Spleen (tissue), 11 donors: ENCODE measurements at regions not wholly inside any gene's neighbourhood (a gene's known extent, or its start where the extent isn't known, plus 50 kb on each side); places are given as distances from the start of the nearest gene placed in this dataset.

Experiments
- DNase-seq: peaks from one replicate; pipeline ENCODE4 v3.0.0-alpha.2; 2020
- H3K27ac ChIP-seq, 8 donors: fragments of 200-600 bp; sonication (generic) in 7 of 8; 1 replicate in 4 of 8; 2 replicates in 4 of 8; pipeline versions ENCODE4 v1.5.0 to v1.8.0; 2016 to 2021; ENCODE audit warnings: inconsistent platforms in 4 of 8, mild to moderate bottlenecking in 4 of 8, moderate library complexity in 1 of 8
- H3K27me3 ChIP-seq, 7 donors: fragments of 200-600 bp; sonication (generic) in 6 of 7; replicated peaks in 1 of 7; 1 replicate in 4 of 7; 2 replicates in 3 of 7; pipeline versions ENCODE4 v1.5.0 to v1.8.0; 2016 to 2021; ENCODE audit warnings: inconsistent platforms in 3 of 7, mild to moderate bottlenecking in 1 of 7
- H3K36me3 ChIP-seq, 6 donors: fragments of 200-600 bp; sonication (generic) in 5 of 6; 1 replicate in 4 of 6; 2 replicates in 2 of 6; pipeline versions ENCODE4 v1.5.0 to v1.8.0; 2016 to 2021; ENCODE audit warnings: inconsistent platforms in 2 of 6
- H3K4me1 ChIP-seq, 6 donors: fragments of 200-600 bp; sonication (generic) in 5 of 6; 1 replicate in 3 of 6; 2 replicates in 3 of 6; pipeline versions ENCODE4 v1.5.0 to v1.8.0; 2016 to 2021; ENCODE audit warnings: inconsistent platforms in 3 of 6
- H3K4me3 ChIP-seq, 8 donors: fragments of 200-600 bp; sonication (generic) in 7 of 8; 1 replicate in 4 of 8; 2 replicates in 4 of 8; pipeline versions ENCODE4 v1.5.0 to v1.8.0; 2016 to 2021; ENCODE audit warnings: inconsistent platforms in 4 of 8, mild to moderate bottlenecking in 4 of 8, moderate library complexity in 2 of 8
- H3K9me3 ChIP-seq, 8 donors: fragments of 200-600 bp; sonication (generic) in 7 of 8; 1 replicate in 4 of 8; 2 replicates in 4 of 8; pipeline versions ENCODE4 v1.5.0 to v1.8.0; 2016 to 2021; ENCODE audit warnings: inconsistent platforms in 4 of 8
- POLR2A ChIP-seq, 3 donors: fragments of 450-650 bp; IDR thresholded peaks; one replicate each; pipeline ENCODE4 v1.5.1; 2017; ENCODE audit warnings: antibody characterized with exemption in 3 of 3, mild to moderate bottlenecking in 1 of 3
- POLR2AphosphoS5 ChIP-seq, 3 donors: sonication (generic); formaldehyde crosslinking; IDR thresholded peaks; one replicate each; pipeline ENCODE4 v1.5.1; 2017; ENCODE audit warnings: antibody characterized with exemption in 3 of 3
- WGBS, 5 donors: extraction: QIAGEN DNeasy Blood & Tissue Kit in 3 of 5; methylation state at CpG; one replicate each; pipeline versions ENCODE4 v1.1.5 to v1.1.7; 2013 to 2018; 5-methylcytosine and 5-hydroxymethylcytosine counted together
- intact Hi-C: fragments of 100-400 bp; cut with DNase I; formaldehyde crosslinking; loops from one replicate; pipeline ENCODE4 v1.15.0; 2023; ENCODE audit warnings: low total_unique reads
- TF ChIP-seq, protein P1 (sequence below), 11 experiments: fragments of 200-600 bp in 7 of 11; fragments of 450-650 bp in 4 of 11; sonication (generic) in 4 of 11; IDR thresholded peaks in 8 of 11; conservative IDR thresholded peaks in 3 of 11; 1 replicate in 7 of 11; 2 replicates in 4 of 11; pipeline versions ENCODE4 v1.4.0 to v1.8.0; 2016 to 2021; ENCODE audit warnings: antibody characterized with exemption in 11 of 11, inconsistent platforms in 4 of 11, mild to moderate bottlenecking in 1 of 11
- donor health status: healthy with polysubstance abuse.
- donor health status: DM: no; HTN: no; CAD: no; lungs with moderate emphysema.
- donor health status: DM: no; HTN: no; CAD: no.
- donor health status: Bipolar disorder and iron deficiency.
- donor health status: healthy.
- donor health status: DM: no; HTN: no; CAD: no.
- donor health status: DM: yes; HTN: yes; CAD: no.

DNA sequence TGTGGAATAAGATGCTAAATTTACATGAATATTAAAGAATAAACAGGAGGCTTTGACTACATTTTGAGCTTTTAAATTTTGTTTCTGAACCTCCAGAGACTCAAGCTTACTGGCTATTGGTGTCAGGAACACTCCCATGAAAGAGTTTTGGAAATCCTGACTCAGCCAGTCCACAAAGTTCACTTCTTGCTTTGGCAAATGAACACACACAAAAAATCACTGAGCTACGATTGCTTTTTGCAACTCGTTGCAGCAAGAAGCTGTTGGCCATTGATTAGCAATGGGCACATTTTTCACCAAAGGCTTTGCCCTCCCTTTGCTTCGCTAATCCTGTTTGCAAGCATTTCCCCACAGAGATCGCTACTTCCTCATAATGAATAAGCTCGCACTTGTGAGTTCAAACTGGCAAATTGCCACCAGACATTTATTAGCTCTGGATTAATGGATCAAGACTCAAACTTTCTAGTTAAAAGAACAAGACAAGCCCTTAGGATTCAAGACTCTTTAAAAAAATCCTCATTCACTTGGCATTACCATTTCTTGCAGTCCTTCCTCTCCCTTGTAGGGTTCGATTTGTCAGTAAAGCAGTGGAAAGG, 343.2 kb upstream of the ONECUT1 start:
- no peak for TF ChIP-seq POLR2A (IDR thresholded peaks at IDR 0.05)
- TF ChIP-seq POLR2AphosphoS5 (IDR thresholded peaks at IDR 0.05) = no peak
- TF ChIP-seq, protein P1, sequence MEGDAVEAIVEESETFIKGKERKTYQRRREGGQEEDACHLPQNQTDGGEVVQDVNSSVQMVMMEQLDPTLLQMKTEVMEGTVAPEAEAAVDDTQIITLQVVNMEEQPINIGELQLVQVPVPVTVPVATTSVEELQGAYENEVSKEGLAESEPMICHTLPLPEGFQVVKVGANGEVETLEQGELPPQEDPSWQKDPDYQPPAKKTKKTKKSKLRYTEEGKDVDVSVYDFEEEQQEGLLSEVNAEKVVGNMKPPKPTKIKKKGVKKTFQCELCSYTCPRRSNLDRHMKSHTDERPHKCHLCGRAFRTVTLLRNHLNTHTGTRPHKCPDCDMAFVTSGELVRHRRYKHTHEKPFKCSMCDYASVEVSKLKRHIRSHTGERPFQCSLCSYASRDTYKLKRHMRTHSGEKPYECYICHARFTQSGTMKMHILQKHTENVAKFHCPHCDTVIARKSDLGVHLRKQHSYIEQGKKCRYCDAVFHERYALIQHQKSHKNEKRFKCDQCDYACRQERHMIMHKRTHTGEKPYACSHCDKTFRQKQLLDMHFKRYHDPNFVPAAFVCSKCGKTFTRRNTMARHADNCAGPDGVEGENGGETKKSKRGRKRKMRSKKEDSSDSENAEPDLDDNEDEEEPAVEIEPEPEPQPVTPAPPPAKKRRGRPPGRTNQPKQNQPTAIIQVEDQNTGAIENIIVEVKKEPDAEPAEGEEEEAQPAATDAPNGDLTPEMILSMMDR (IDR thresholded peaks at IDR 0.05 in 8 of 11, conservative IDR thresholded peaks at IDR 0.05 in 3 of 11) = no peak
- Histone ChIP-seq H3K27ac (no peak overlapping the region), H3K36me3 (no peaks in the 10 kb centered on the region), H3K27me3 (no peaks in the 10 kb centered on the region), H3K9me3 (peaks cover 0 to 4% (median 0%) of the 10 kb centered on the region in 8 donors), H3K4me1 (no peaks in the 10 kb centered on the region), H3K4me3 (no peak overlapping the region)
- intact Hi-C loops = no loop called here
- 40 to 64% (median 48%) methylated on average over 6 of the region's 6 CpGs for WGBS, 5 donors
- no peak for DNase-seq

DNA sequence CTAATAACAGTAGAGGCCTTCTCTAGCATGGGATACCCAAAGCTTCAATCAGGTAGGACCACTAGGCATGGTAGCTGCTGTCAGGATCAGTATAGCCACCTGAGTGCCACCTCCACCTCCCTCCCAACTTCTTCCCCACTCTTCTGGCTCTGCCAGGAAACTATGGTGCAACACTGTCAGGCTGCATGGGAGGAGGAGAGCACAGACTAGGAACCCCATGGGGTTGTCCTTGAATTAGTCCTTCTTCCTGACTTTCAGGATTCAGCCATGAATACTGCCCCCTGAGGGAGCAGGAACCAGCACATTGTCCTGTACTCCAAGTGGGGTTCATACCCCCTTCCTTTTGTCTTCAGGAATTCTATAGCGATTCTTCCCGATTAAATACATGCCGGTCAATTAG, 340.8 kb upstream of the ONECUT1 start:
- Histone ChIP-seq H3K27me3 (no peaks in the 10 kb centered on the region), H3K9me3 (peaks cover 0 to 4% (median 0%) of the 10 kb centered on the region in 8 donors), H3K4me3 (no peak overlapping the region), H3K27ac (no peak overlapping the region), H3K4me1 (no peaks in the 10 kb centered on the region), H3K36me3 (no peaks in the 10 kb centered on the region)
- WGBS, 5 donors = 94 to 98% (median 95%) methylated on average over 3 of the region's 3 CpGs
- no peak for DNase-seq
- TF ChIP-seq POLR2A (IDR thresholded peaks at IDR 0.05) = no peak
- TF ChIP-seq, protein P1 (IDR thresholded peaks at IDR 0.05 in 8 of 11, conservative IDR thresholded peaks at IDR 0.05 in 3 of 11) = no peak
- no peak for TF ChIP-seq POLR2AphosphoS5 (IDR thresholded peaks at IDR 0.05)
- intact Hi-C loops = no loop called here

DNA sequence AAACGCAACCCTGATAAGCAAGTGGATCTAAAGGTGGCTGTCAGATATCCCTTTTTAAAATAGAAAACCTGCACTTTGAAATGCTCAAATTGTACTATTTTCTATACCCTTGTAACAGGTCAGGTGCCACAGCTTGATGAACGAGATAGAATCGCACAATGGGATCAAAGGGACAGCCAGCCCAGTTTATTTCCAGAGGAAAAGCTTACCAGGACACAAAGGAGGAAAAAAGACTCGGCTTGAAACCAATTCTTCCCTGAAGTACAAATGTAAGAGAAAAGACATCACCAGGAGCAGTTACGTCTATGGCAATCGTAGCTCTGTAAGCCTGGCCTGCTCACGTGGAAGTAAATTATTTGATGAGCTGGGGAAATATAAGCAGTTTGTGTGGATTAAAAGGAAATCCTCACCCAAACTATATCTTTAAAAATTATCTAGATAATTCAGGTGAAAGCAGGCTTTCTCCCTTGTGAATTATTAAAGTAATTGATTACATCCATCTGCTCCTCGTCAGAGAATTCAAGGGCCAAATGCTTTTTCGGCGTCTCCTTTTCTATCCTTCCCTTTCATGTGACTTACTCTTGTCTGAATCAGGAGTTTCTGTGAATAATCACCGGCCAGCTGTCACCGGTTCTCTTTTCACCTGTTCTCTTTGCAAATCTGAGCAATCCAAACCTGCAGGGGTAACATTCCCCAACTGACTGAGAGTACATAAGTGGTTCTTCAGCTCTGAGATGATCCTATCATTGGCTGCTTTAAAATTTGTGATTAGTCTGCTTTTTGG, 339.2 kb upstream of the ONECUT1 start:
- Histone ChIP-seq H3K9me3 (no peaks in the 10 kb centered on the region), H3K4me1 (no peaks in the 10 kb centered on the region), H3K36me3 (no peaks in the 10 kb centered on the region), H3K27ac (no peak overlapping the region), H3K27me3 (no peaks in the 10 kb centered on the region), H3K4me3 (no peak overlapping the region)
- intact Hi-C loops = no loop called here
- 71 to 79% (median 78%) methylated on average over 11 to 12 of the region's 12 CpGs for WGBS, 5 donors
- TF ChIP-seq, protein P1 (IDR thresholded peaks at IDR 0.05 in 8 of 11, conservative IDR thresholded peaks at IDR 0.05 in 3 of 11) = no peak
- TF ChIP-seq POLR2AphosphoS5 (IDR thresholded peaks at IDR 0.05) (no peak), POLR2A (IDR thresholded peaks at IDR 0.05) (no peak)
- DNase-seq = no peak

DNA sequence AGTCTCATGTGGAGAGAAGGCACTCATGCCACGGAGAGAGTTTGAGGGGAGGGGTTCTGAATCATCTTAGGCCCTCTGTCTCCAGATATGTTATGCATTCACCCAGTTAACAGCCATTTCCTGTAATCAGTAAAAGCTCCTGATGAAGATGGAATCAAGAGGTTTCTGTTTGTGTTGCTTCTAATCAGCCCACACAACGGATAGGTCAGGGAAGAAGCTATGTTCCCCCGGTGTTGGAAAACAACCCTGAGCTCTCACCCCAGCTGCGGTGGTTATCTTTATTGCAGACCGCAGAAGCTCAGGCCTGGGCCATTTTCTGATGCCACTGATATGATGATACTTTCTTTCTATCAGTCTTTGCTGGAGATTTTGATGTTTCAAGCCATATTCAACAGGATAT, 338.5 kb upstream of the ONECUT1 start:
- Histone ChIP-seq H3K4me3 (no peak overlapping the region), H3K4me1 (no peaks in the 10 kb centered on the region), H3K27ac (no peak overlapping the region), H3K9me3 (no peaks in the 10 kb centered on the region), H3K36me3 (no peaks in the 10 kb centered on the region), H3K27me3 (no peaks in the 10 kb centered on the region)
- intact Hi-C loops = no loop called here
- no peak for DNase-seq
- no peak for TF ChIP-seq POLR2AphosphoS5 (IDR thresholded peaks at IDR 0.05)
- TF ChIP-seq POLR2A (IDR thresholded peaks at IDR 0.05) = no peak
- TF ChIP-seq, protein P1 (IDR thresholded peaks at IDR 0.05 in 8 of 11, conservative IDR thresholded peaks at IDR 0.05 in 3 of 11) = no peak
- WGBS, 5 donors = 33 to 55% (median 42%) methylated on average over 5 of the region's 5 CpGs
